GM20000 (cell line): ENCODE measurements at regions not wholly inside any gene's neighbourhood (a gene's known extent, or its start where the extent isn't known, plus 50 kb on each side); places are given as distances from the start of the nearest gene placed in this dataset.

Experiments used
- DNase-seq: peaks from one replicate; pipeline ENCODE4 v3.0.0; 2012; ENCODE audit warnings: low spot score
- CTCF ChIP-seq: IDR thresholded peaks from 2 replicates; pipeline ENCODE4 v1.5.1; 2012; ENCODE audit warnings: mild to moderate bottlenecking, control low read depth; ENCODE audit errors: extremely low read depth, missing control alignments

DNA sequence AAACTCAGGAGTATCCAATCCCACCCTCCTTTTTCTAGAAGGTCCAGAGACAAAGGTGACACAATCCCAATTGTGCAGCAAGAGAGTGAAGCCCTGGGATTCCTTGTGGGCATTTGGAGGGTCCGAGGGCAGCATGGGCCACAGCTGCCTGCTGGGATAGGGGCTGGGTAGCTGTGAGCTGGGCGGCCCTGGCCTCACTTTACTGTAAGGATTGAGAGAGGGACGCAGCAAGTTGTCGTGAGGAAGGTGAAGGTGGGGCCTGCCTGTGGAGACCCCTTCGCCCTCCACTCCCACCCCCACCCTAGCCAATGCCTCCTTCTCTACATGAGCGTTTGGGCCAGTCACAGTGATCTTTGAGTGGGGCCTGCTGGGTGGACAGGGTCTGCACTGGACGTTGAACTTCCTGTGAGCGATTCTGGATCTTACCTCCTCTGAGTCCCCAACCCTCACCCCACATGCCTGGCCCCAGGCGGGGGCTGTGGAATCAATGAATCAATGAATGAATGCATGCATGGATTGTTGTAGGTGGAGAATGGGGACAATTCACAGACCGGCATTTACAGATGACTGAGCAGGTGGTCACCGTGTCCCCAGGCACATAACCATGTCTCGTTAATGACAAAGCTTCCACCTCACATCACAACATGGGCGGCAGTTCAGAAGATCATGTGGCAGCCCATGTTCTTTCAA is 107.2 kb downstream of the INHBB start:
- no peak for TF ChIP-seq CTCF
- DNase-seq, result no peak

DNA sequence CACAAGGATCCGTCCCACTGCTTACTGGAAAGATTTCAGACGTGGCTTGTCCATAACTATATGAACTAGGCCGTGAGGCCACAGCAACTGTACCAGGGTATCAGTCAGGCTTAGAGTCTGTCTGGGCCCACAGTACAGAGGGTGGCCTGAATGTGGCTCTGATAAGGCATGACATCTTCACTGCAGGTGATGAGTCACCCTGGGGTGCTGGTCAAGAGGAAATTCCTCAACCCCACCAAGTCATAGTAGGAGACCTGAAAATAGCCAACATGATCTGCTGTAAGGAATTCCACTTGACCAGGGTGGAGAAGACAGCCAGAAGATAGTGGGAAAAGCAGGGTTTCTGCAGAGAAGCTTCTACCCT is 107.7 kb downstream of the INHBB start:
- no peak for DNase-seq
- no peak for TF ChIP-seq CTCF

DNA sequence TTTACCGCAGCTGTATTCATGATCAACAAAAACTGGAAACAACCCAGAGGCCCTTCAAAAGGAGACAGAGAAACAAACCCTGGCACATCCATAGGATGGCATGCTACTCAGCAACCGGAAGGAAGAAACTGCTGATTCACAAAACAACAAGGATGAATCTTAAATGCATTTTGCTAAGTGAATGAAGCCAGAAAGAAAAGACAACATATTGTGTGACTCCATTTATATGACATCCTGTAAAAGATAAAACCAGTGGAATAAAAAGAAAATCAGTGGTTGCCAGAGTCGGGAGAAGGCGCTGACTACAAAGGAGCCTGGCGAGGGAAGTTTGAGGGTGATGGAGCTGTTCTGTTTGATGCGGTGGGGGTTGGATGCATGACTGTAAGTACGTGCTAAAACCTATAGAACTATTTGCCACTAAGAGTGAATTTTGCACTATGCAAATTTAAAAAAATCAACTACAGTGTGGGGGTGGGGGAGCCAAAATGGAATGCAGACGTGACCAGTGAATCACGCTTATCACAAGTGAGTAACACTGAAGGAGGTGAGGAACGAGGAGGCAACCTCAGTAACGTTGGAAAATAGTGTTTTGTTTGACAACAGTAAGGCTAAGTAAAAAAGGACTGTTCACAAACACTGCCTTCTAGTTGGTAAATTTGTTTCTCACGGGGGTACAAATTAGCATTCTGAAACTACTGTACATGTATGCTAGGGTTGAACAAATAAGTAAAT is 108.9 kb downstream of the INHBB start:
- TF ChIP-seq CTCF, result no peak
- no peak for DNase-seq

DNA sequence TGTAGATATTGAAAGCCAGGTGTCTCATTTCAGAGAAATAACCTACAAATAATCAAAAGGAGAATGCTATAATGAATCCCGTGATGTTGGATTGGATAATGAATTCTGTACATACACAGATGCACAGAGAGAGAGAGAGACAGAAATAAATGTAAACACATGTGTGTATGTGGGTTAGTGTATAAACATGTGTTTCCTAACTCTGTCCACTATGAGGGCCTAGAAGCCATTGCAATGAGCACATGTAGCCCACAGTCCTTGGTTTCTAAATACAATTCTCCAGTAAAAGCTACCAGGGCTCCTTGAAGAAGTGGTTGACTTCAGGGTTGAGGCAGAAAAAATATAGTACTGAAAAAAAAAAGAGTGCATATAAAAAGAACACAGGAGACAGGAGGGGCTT is 109.5 kb downstream of the INHBB start:
- TF ChIP-seq CTCF, result no peak
- no peak for DNase-seq

GRCh38 chr2:120456867-120457266 is 110.9 kb downstream of the INHBB start:
- no peak for DNase-seq
- TF ChIP-seq CTCF, result no peak

DNA sequence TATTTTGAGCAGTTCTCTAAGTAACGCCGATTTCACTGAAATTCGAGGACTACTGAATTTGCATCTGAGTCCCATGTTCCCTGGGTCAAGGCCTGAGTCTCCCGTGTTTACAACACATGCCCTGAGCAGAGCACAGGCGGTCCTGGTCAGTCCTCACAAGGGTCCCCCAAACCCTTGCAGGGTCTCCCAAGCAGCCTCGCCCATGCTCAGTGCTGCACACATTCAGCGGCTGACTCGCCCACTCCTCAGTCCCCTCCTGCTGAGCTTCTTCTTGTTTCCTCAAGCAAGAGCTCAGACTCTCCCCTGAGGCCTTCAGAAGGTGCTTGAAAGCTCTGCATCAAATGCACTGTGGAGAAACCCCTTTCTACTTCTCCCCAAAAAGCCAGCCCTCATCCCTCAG is 114.6 kb downstream of the INHBB start:
- TF ChIP-seq CTCF, result no peak
- no peak for DNase-seq

DNA sequence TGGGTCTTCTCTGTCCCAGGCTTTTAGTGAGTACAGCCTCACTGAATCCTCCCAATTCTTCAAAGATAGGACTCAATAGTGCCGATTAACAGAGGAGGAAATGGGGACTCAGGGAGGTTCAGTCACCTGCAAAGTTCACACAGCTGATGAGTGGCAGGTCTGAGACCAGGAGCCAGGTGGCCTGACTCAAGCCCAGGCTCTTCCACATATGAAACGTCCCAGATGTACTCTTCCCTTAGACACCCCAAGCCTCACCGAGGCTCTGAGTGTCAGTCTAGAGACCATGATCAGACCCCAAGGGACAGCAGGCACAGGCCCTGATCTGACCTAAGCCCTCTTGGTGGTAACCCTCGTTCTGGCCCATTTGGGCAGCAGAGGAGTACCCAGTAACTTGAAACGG is 115.2 kb downstream of the INHBB start:
- no peak for DNase-seq
- no peak for TF ChIP-seq CTCF
